C4-2B (cell line): ENCODE measurements at regions not wholly inside any gene's neighbourhood (a gene's known extent, or its start where the extent isn't known, plus 50 kb on each side); places are given as distances from the start of the nearest gene placed in this dataset.

Source experiments
- CTCF ChIP-seq: fragments of 450-650 bp; conservative IDR thresholded peaks from 2 replicates; pipeline ENCODE4 v1.5.1; 2017; ENCODE audit warnings: mild to moderate bottlenecking
- ZFX ChIP-seq: fragments of 450-650 bp; IDR thresholded peaks from 2 replicates; pipeline ENCODE4 v1.6.1; 2017

GRCh38 chr3:96202181-96202580 is 612.2 kb upstream of the EPHA6 start:
- TF ChIP-seq CTCF (no peak), ZFX (no peak)
